Testis (tissue), 2 donors: ENCODE measurements at regions not wholly inside any gene's neighbourhood (a gene's known extent, or its start where the extent isn't known, plus 50 kb on each side); places are given as distances from the start of the nearest gene placed in this dataset.
"Not testable (repeated sequence)": the region's sequence is repeated elsewhere in the genome, so short reads cannot be mapped to it uniquely, and the experiment has no call there.

Experiments
- DNase-seq: peaks from one replicate; pipeline ENCODE4 v3.0.0-alpha.2; 2019
- H3K27ac ChIP-seq, 2 donors: fragments of 200-600 bp; sonication (generic); one replicate each; pipeline ENCODE4 v1.5.1; 2019
- H3K27me3 ChIP-seq: fragments of 200-600 bp; sonication (generic); one replicate; pipeline ENCODE4 v1.5.1; 2019
- H3K36me3 ChIP-seq: fragments of 200-600 bp; sonication (generic); one replicate; pipeline ENCODE4 v1.5.1; 2017; ENCODE audit warnings: low read depth; ENCODE audit errors: missing control alignments
- H3K4me1 ChIP-seq: fragments of 200-600 bp; sonication (generic); one replicate; pipeline ENCODE4 v1.5.1; 2019
- H3K4me3 ChIP-seq, 2 donors: fragments of 200-600 bp; sonication (generic); one replicate each; pipeline ENCODE4 v1.5.1; 2017 to 2019
- H3K9me3 ChIP-seq: fragments of 200-600 bp; sonication (generic); one replicate; pipeline ENCODE4 v1.5.1; 2017
- POLR2A ChIP-seq: fragments of 450-650 bp; IDR thresholded peaks from one replicate; pipeline ENCODE4 v1.6.1; 2017; ENCODE audit warnings: antibody characterized with exemption, mild to moderate bottlenecking, moderate library complexity
- WGBS, 2 donors: methylation state at CpG; one replicate each; pipeline ENCODE4 v1.1.5; 2018; 5-methylcytosine and 5-hydroxymethylcytosine counted together
- intact Hi-C: fragments of 100-400 bp; cut with DNase I; formaldehyde crosslinking; loops from one replicate; pipeline ENCODE4 v1.15.1; 2023; ENCODE audit warnings: low total_unique reads
- TF ChIP-seq, protein P1 (sequence below), 3 experiments: fragments of 450-650 bp in 2 of 3; fragments of 200-600 bp in 1 of 3; sonication (generic) in 1 of 3; IDR thresholded peaks; one replicate each; pipeline ENCODE4 v1.5.1; 2016 to 2019; ENCODE audit warnings: antibody characterized with exemption in 3 of 3, mild to moderate bottlenecking in 2 of 3, moderate library complexity in 1 of 3

DNA sequence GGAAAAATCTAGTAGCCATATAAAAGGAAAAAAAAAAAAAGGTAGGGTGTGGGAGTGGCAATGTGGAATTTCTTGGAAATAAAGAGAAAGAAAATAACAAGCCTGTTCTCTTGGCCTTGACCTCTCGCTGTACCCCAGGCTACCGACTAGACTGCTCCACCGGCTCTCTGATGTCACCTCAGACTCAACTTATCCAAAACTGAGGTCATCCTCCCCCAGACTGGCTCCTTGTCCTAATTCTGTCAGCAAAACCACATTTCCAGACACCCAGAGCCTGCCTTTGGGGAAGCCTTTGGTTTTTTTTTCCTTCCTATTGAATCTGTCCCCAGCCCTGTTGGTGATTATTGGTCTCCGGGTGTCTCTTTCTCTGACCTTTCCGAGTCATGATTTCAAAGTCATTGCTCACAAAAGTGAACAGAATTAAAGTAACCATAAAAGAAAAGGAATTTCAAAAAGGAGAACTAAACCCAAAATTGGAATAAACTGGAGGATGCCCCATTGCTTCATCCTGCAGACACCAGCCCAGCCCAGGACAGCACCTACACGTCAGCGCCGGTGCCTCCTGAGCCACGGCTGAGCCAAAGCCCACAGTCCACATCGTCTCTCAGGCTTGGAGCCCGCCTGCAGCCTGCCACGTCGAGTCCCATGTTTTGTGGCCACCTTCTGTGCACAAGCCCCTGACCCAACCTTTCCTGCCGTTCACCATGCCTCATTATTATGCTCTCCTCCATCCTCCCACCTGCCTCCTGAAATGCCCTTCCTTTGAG, 170.7 kb downstream of the MYLK4 start:
- TF ChIP-seq, protein P1, sequence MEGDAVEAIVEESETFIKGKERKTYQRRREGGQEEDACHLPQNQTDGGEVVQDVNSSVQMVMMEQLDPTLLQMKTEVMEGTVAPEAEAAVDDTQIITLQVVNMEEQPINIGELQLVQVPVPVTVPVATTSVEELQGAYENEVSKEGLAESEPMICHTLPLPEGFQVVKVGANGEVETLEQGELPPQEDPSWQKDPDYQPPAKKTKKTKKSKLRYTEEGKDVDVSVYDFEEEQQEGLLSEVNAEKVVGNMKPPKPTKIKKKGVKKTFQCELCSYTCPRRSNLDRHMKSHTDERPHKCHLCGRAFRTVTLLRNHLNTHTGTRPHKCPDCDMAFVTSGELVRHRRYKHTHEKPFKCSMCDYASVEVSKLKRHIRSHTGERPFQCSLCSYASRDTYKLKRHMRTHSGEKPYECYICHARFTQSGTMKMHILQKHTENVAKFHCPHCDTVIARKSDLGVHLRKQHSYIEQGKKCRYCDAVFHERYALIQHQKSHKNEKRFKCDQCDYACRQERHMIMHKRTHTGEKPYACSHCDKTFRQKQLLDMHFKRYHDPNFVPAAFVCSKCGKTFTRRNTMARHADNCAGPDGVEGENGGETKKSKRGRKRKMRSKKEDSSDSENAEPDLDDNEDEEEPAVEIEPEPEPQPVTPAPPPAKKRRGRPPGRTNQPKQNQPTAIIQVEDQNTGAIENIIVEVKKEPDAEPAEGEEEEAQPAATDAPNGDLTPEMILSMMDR (IDR thresholded peaks at IDR 0.05) = no peak
- TF ChIP-seq POLR2A = no peak
- no peaks in the 10 kb centered on the region for H3K4me1 ChIP-seq
- no peaks in the 10 kb centered on the region for H3K9me3 ChIP-seq
- intact Hi-C loops = no loop called here
- H3K27ac ChIP-seq = no peak overlapping the region
- DNase-seq = no peak
- H3K4me3 ChIP-seq = no peak overlapping the region
- WGBS, 2 donors = 79 to 85% methylated on average over 13 to 14 of the region's 14 CpGs
- no peaks in the 10 kb centered on the region for H3K36me3 ChIP-seq
- no peaks in the 10 kb centered on the region for H3K27me3 ChIP-seq

DNA sequence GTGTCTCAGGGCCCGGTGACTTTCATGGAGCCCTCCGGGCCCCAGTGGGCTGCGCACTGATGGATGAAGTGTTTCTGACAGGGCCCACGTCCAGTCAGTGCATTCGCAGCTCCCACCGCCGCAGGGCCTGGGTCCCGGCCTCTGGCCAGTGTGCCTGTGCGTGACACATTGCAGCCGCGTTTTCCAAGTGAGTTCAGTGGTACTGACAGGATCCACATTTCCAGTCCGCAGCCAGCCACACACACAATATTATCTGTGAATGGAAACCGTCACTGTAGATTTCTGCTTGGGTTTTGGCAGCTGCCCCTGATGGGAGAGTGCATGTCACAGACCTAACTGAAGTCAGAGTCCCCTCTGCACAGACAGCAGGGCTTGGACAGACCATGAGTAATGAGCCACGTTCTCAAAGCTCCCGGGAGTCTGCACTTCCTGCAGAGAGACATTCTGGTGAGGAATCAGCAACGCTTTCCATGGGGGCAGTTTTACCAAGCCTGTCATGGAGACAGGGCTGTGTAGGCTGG, 171.4 kb downstream of the MYLK4 start:
- WGBS, 2 donors = 71 to 73% methylated on average over 11 to 16 of the region's 16 CpGs
- Histone ChIP-seq H3K27ac (no peak overlapping the region), H3K4me1 (no peaks in the 10 kb centered on the region), H3K9me3 (no peaks in the 10 kb centered on the region), H3K36me3 (no peaks in the 10 kb centered on the region), H3K27me3 (no peaks in the 10 kb centered on the region), H3K4me3 (no peak overlapping the region)
- intact Hi-C loops = no loop called here
- TF ChIP-seq POLR2A = no peak
- TF ChIP-seq, protein P1 (IDR thresholded peaks at IDR 0.05) = no peak
- DNase-seq = no peak

DNA sequence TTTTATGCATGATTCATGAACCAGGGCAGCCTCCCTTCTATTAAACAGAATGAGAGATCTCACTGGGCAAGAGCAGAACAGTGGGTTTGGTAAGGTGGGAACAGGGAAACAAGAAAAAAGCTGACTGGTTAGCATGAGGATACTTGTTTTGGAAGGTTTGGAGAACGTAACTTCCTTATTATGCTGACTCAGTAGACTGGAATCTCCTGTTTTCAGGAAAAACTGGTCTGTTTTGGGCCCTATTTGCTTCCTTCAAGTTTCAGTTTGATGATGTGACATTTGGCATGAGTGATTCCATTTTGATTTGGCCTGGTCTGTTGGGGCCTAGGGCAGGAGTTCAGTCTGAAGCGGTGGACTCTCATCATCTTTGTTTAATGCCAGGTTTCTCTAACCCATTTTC, 172.0 kb downstream of the MYLK4 start:
- intact Hi-C loops = no loop called here
- Histone ChIP-seq H3K9me3 (no peaks in the 10 kb centered on the region), H3K4me1 (no peaks in the 10 kb centered on the region), H3K36me3 (no peaks in the 10 kb centered on the region), H3K27ac (no peak overlapping the region), H3K4me3 (no peak overlapping the region), H3K27me3 (no peaks in the 10 kb centered on the region)
- 93 to 94% methylated on average over 2 of the region's 2 CpGs for WGBS, 2 donors
- TF ChIP-seq, protein P1 (IDR thresholded peaks at IDR 0.05) = no peak
- no peak for TF ChIP-seq POLR2A
- no peak for DNase-seq

GRCh38 chr6:2576499-2576898, 174.2 kb downstream of the MYLK4 start:
- Histone ChIP-seq H3K4me1 (no peaks in the 10 kb centered on the region), H3K36me3 (no peaks in the 10 kb centered on the region), H3K4me3 (no peak overlapping the region), H3K27ac (no peak overlapping the region), H3K9me3 (no peaks in the 10 kb centered on the region), H3K27me3 (no peaks in the 10 kb centered on the region)
- DNase-seq = no peak
- 38 to 71% methylated on average over 2 to 3 of the region's 3 CpGs for WGBS, 2 donors
- TF ChIP-seq, protein P1 (IDR thresholded peaks at IDR 0.05) = no peak
- TF ChIP-seq POLR2A = no peak
- intact Hi-C loops = no loop called here

- Histone ChIP-seq H3K4me3 (no peak overlapping the region), H3K4me1 (no peaks in the 10 kb centered on the region), H3K27me3 (no peaks in the 10 kb centered on the region), H3K36me3 (no peaks in the 10 kb centered on the region), H3K27ac (no peak overlapping the region), H3K9me3 (no peaks in the 10 kb centered on the region)
- TF ChIP-seq, protein P1 (IDR thresholded peaks at IDR 0.05) = no peak
- TF ChIP-seq POLR2A = no peak
- WGBS, 2 donors = 84 to 89% methylated on average over 5 of the region's 5 CpGs
- no peak for DNase-seq
- intact Hi-C loops = no loop called here
These were observed 175.5 kb downstream of the MYLK4 start for GRCh38 chr6:2575236-2575635.

GRCh38 chr6:2569420-2569819, 181.3 kb downstream of the MYLK4 start:
- H3K27ac ChIP-seq, H3K9me3 ChIP-seq, H3K27me3 ChIP-seq, H3K36me3 ChIP-seq, H3K4me1 ChIP-seq, DNase-seq, H3K4me3 ChIP-seq, intact Hi-C loops: not testable (repeated sequence)
- 86 to 94% methylated on average over 1 of the region's 1 CpG for WGBS, 2 donors
